ACC112 (cell line): ENCODE measurements at regions not wholly inside any gene's neighbourhood (a gene's known extent, or its start where the extent isn't known, plus 50 kb on each side); places are given as distances from the start of the nearest gene placed in this dataset.
A peak's percentile ranks its signal among the peaks of the same experiment; 100 is the strongest.

Experiments used
- H2AFZ ChIP-seq: fragments of 200-600 bp; sonication (generic); one replicate; pipeline ENCODE4 v1.6.0; 2017; ENCODE audit warnings: antibody characterized with exemption, low read length; ENCODE audit not compliant: unreplicated experiment
- H3K27ac ChIP-seq: fragments of 200-600 bp; sonication (generic); 2 replicates; pipeline ENCODE4 v1.5.1; 2014; ENCODE audit warnings: low read depth, mild to moderate bottlenecking, antibody characterized with exemption, low read length, moderate library complexity
- H3K27me3 ChIP-seq: fragments of 200-600 bp; sonication (generic); 2 replicates; pipeline ENCODE4 v1.6.1; 2014; ENCODE audit warnings: mild to moderate bottlenecking, antibody characterized with exemption, low read length, moderate library complexity, mixed read lengths; ENCODE audit not compliant: insufficient read depth
- H3K36me3 ChIP-seq: fragments of 200-600 bp; sonication (generic); 2 replicates; pipeline ENCODE4 v1.6.1; 2016; ENCODE audit warnings: mild to moderate bottlenecking, antibody characterized with exemption, low read length, moderate library complexity, mixed read lengths; ENCODE audit not compliant: insufficient read depth
- H3K4me1 ChIP-seq: fragments of 200-600 bp; sonication (generic); one replicate; pipeline ENCODE4 v1.6.1; 2016; ENCODE audit warnings: low read length, mixed read lengths; ENCODE audit not compliant: insufficient read depth, unreplicated experiment, control insufficient read depth
- H3K4me3 ChIP-seq: fragments of 200-600 bp; sonication (generic); 2 replicates; pipeline ENCODE4 v1.5.1; 2014; ENCODE audit warnings: mild to moderate bottlenecking, low read depth, low read length
- H3K79me2 ChIP-seq: fragments of 200-600 bp; sonication (generic); one replicate; pipeline ENCODE4 v1.6.0; 2016; ENCODE audit warnings: low read length; ENCODE audit not compliant: control insufficient read depth, unreplicated experiment, insufficient read depth

DNA sequence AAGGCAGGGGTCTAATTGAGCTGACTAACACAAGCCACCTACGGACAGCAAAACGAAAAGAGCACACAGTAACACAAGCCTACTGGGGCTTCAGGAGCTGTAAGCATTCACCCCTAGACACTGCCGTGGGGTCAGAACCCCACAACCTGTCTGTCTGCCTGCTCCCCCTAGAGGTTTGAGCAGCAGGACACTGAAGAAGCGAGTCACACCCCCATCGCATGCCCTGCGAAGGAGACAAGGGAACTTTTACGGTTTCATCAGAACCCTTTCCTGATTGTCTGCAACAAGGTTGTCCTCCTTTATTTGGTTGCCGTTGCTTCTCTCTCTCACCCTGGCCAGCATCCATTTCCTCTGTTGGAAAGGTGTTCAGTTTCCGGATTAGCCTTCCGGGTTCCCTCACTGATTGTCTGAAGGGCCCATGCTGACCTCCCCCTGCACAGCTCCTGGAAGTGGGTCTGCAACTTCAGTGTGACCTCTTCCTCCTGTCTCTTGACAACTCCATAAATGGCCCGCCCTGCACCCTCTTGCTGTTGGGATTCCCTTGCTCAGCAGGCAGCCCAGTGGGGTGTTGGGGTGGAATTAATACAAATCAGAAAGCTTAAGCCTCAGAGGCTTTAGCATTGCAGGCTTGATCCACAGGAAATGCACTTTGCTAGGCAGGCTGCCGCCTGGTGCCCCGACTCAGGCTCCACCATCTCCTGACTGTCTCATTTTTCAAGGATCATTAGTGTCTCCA, 258.9 kb upstream of the TLE4 start:
- Histone ChIP-seq H3K4me3 (no peak overlapping the region), H3K79me2 (no peaks in the 10 kb centered on the region), H2AFZ (no peak overlapping the region), H3K4me1 (no peaks in the 10 kb centered on the region), H3K27ac (no peak overlapping the region), H3K36me3 (no peaks in the 10 kb centered on the region), H3K27me3 (0 out of 2 replicates have a peak, but pooled peaks cover 8% of the 10 kb centered on the region)

GRCh38 chr9:79325501-79325900, 246.3 kb upstream of the TLE4 start:
- H3K79me2 ChIP-seq: no peaks in the 10 kb centered on the region
- no peak overlapping the region for H3K27ac ChIP-seq
- H2AFZ ChIP-seq: no peak overlapping the region
- no peak overlapping the region for H3K4me3 ChIP-seq
- H3K4me1 ChIP-seq: no peaks in the 10 kb centered on the region
- no peaks in the 10 kb centered on the region for H3K36me3 ChIP-seq
- H3K27me3 ChIP-seq: peaks cover 4% of the 10 kb centered on the region; the same call in 1 of the 2 replicates

DNA sequence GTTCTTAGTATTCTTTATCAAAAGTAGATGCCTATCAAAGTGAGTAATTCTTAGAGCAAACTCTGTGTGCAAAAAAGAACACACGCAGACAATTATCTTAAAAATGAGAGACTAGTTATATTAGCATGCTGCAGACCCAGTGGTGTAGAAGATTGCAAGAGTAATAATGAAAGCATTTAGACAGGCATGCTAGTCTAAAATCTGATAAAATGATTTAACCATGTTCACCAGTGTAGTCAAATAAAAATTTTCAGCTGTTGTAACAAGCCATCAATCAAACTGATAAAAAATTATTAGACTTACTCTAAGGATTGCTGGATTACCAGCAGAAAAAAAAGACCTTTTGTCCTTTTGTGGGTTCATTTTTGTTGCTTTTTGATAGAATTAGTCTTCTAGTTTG, 241.9 kb upstream of the TLE4 start:
- Histone ChIP-seq H3K36me3 (no peaks in the 10 kb centered on the region), H3K79me2 (no peaks in the 10 kb centered on the region), H3K27ac (no peak overlapping the region), H2AFZ (no peak overlapping the region), H3K4me3 (no peak overlapping the region), H3K27me3 (peaks cover 4% of the 10 kb centered on the region; the same call in 1 of the 2 replicates), H3K4me1 (no peaks in the 10 kb centered on the region)

DNA sequence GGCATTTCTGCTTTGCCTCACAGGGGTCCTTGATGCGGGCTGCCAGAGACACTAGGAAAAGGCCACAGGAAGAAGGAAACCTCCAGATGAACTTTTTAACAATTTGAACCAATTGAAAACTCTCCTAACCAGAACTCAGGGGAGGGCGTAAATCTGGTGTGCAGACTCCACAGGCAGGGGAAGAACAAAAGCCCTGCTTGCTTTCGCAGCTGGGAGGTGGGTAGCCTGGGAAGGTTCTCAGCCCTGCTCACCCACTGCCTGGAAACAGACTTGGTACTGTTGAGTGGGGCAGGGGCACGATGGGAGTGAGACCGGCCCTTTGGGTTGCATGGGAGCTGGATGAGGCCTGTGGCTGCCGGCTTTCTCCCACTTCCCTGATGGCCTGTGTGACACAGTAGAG, 237.8 kb upstream of the TLE4 start:
- H3K4me1 ChIP-seq: no peaks in the 10 kb centered on the region
- H3K27me3 ChIP-seq: no peaks in the 10 kb centered on the region
- H3K36me3 ChIP-seq: no peaks in the 10 kb centered on the region
- no peak overlapping the region for H3K4me3 ChIP-seq
- H3K79me2 ChIP-seq: no peaks in the 10 kb centered on the region
- H3K27ac ChIP-seq: no peak overlapping the region
- no peak overlapping the region for H2AFZ ChIP-seq

- no peaks in the 10 kb centered on the region for H3K36me3 ChIP-seq
Observed at GRCh38 chr9:79334711-79335110, 237.1 kb upstream of the TLE4 start.

DNA sequence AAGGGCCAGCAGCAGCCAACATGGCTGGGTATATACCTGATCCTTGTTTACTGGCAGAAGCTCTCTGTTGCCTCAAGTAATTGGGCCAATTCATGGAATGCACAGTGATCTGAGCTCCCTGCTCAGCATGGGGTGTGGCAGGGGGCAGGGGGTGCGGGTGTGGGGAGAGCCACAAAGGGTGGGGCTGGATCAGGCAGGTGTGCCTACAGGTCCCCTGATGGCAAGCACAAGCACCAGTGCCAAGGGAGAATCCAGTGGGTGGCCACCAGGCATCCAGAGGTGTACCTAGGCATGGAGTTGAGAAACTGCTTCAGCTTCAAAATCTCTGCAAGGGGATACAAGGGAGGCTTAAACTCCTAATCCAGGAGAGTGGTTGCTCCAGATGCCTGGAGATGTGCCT, 235.8 kb upstream of the TLE4 start:
- H3K4me3 ChIP-seq: no peak overlapping the region
- H3K4me1 ChIP-seq: no peaks in the 10 kb centered on the region
- no peaks in the 10 kb centered on the region for H3K79me2 ChIP-seq
- no peak overlapping the region for H3K27ac ChIP-seq
- no peak overlapping the region for H2AFZ ChIP-seq
- no peaks in the 10 kb centered on the region for H3K27me3 ChIP-seq
- no peaks in the 10 kb centered on the region for H3K36me3 ChIP-seq

More at GRCh38 chr9:79334711-79335110, 237.1 kb upstream of the TLE4 start:
- no peaks in the 10 kb centered on the region for H3K4me1 ChIP-seq
- H3K27ac ChIP-seq: no peak overlapping the region
- no peaks in the 10 kb centered on the region for H3K79me2 ChIP-seq
- H3K4me3 ChIP-seq: no peak overlapping the region
- no peak overlapping the region for H2AFZ ChIP-seq
- no peaks in the 10 kb centered on the region for H3K27me3 ChIP-seq

DNA sequence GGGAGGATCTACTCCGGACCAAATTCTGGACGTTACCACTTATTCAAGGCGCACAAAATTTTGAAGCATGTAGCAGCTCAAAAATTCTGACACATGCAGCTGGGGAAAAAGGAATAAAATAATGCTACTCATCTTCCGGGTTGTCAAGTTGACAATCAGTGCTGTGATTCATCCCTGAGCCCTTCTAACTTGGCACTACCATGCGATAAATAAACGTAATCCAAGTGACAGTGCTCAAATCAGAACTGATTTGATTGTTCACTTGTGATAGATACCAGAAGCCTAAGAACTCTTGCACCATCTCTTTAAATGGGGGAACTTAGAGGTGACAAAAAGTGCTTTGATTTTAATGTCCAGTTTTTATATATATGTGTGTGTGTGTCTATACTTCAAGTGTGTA, 230.2 kb upstream of the TLE4 start:
- Histone ChIP-seq H3K36me3 (no peaks in the 10 kb centered on the region), H2AFZ (no peak overlapping the region), H3K4me1 (no peaks in the 10 kb centered on the region), H3K79me2 (no peaks in the 10 kb centered on the region), H3K4me3 (no peak overlapping the region), H3K27ac (no peak overlapping the region), H3K27me3 (peaks cover 3% of the 10 kb centered on the region; the same call in 1 of the 2 replicates)

GRCh38 chr9:79346350-79347020, 225.3 kb upstream of the TLE4 start:
- no peaks in the 10 kb centered on the region for H3K79me2 ChIP-seq
- peaks cover 3% of the 10 kb centered on the region; the same call in 1 of the 2 replicates for H3K27me3 ChIP-seq
- peaks cover 3% of the 10 kb centered on the region for H3K4me1 ChIP-seq
- H2AFZ ChIP-seq: peak overlapping the region; percentile 59
- H3K36me3 ChIP-seq: no peaks in the 10 kb centered on the region
- H3K27ac ChIP-seq: no peak overlapping the region
- peak overlapping the region; percentile 16; the same call in 1 of the 2 replicates for H3K4me3 ChIP-seq

DNA sequence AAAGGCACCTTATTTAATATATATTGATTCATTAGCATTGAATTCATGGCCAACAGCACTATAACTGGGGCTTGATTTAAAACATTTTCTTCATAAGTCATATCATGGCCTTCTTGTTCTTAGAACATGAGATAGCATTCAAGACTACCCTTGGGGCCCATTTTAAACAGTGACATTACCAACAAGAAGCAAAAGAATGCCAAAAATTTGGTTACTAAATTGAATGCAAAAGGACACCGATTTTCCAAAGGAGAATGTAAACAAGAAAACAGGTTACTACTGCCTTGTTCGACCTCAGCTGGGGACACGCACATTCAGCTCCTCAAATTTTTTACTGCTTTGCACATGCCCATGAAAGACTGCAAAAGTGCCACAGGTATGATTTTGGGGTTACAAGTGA, 219.4 kb upstream of the TLE4 start:
- Histone ChIP-seq H3K36me3 (no peaks in the 10 kb centered on the region), H3K4me1 (no peaks in the 10 kb centered on the region), H3K4me3 (no peak overlapping the region), H3K27me3 (no peaks in the 10 kb centered on the region), H2AFZ (no peak overlapping the region), H3K27ac (no peak overlapping the region), H3K79me2 (no peaks in the 10 kb centered on the region)

DNA sequence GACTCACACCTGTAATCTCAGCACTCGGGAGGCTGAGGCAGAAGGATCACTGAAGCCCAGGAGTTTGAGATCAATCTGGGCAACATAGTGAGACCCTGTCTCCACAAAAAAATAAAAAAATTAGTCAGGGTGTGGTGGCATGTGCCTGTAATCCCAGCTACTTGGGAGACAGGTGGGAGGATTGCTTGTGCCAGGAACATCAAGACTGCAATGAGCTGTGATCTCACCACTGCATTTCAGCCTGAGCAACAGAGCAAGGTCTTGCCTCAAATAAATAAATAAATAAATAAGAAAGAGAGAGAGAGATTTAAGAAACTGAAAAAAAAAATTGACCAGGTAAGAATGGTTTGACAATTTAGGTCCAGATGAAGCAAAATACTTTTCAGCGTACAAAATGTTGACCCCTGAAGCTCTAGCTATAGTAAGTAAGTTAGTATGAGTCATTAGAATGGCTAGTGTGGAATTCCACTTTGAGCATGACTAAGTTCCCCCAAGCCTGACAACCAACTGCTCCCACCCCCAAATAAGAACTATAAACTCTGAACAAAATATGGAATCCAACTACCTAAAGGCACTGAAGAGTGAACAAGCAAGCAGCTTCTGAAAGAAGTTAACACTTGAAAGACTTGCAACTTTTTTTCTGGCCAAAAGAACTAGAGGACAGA, 217.8 kb upstream of the TLE4 start:
- no peak overlapping the region for H3K27ac ChIP-seq
- no peaks in the 10 kb centered on the region for H3K79me2 ChIP-seq
- no peak overlapping the region for H3K4me3 ChIP-seq
- H3K36me3 ChIP-seq: no peaks in the 10 kb centered on the region
- H3K4me1 ChIP-seq: no peaks in the 10 kb centered on the region
- no peak overlapping the region for H2AFZ ChIP-seq
- no peaks in the 10 kb centered on the region for H3K27me3 ChIP-seq
